ENCODE measurements at regions not wholly inside any gene's neighbourhood (a gene's known extent, or its start where the extent isn't known, plus 50 kb on each side); places are given as distances from the start of the nearest gene placed in this dataset.
"Not testable (repeated sequence)": the region's sequence is repeated elsewhere in the genome, so short reads cannot be mapped to it uniquely, and the experiment has no call there.

GRCh38 chr2:91763710-91764109 is 3072.2 kb downstream of the RPIA start:
- not testable (repeated sequence) for TF ChIP-seq CTCF, POLR2A (IDR thresholded peaks at IDR 0.05)
